K562 (cell line): ENCODE measurements at regions not wholly inside any gene's neighbourhood (a gene's known extent, or its start where the extent isn't known, plus 50 kb on each side); places are given as distances from the start of the nearest gene placed in this dataset.

Experiments
- ATAC-seq: fragments of 200-7000 bp; cut with Tn5 transposase; 3 replicates; pipeline ENCODE4 v1.9.1; 2020; ENCODE audit warnings: moderate library complexity
- BruUV-seq: library from RNA; stranded (reverse); fragments of 400-500 nt; replicated peaks from 2 replicates; lab custom pipeline; 2021; lab: Mats Ljungman, UMichigan
- CTCF ChIA-PET: fragments of 300-600 bp; formaldehyde crosslinking; extraction: SDS; loops from one replicate; lab custom pipeline; 2021; ENCODE audit warnings: low intra/inter-chr PET ratio; lab: Yijun Ruan, JAX
- POLR2A ChIA-PET: fragments of 300-600, 350-650 bp; sonication (Branson Sonifier 250); formaldehyde crosslinking; extraction: SDS; loops from one replicate; lab custom pipeline; 2021; ENCODE audit warnings: antibody characterized with exemption, inconsistent platforms; lab: Yijun Ruan, JAX
- DNase-seq, 4 experiments: peaks; one replicate each; pipeline versions ENCODE4 v3.0.0 to v3.0.0-alpha.2; 2011 to 2018; ENCODE audit warnings: low spot score in 3 of 4, mixed read lengths in 3 of 4; ENCODE audit errors: extremely low read depth in 1 of 4
- FAIRE-seq: peaks from 2 replicates; lab custom pipeline; 2011; peaks lifted over from hg19 to GRCh38; lab: Jason Lieb, UNC
- H2AFZ ChIP-seq: 2 replicates; pipeline ENCODE4 v1.6.0; 2011; ENCODE audit warnings: low read depth, low read length, control low read depth, inconsistent platforms
- H3K27ac ChIP-seq: fragments of 200-600 bp; 3 replicates; pipeline ENCODE4 v1.8.0; 2011; ENCODE audit warnings: low read depth, mild to moderate bottlenecking, control low read depth, inconsistent platforms, low read length, moderate library complexity, mixed read lengths; ENCODE audit errors: extremely low read depth
- H3K27me3 ChIP-seq, 2 experiments: fragments of 300-600 bp in 1 of 2; 2 replicates in 1 of 2; 3 replicates in 1 of 2; pipeline versions ENCODE4 v1.6.0 to v1.8.0; 2011; ENCODE audit warnings: inconsistent platforms in 2 of 2, low read length in 2 of 2, mild to moderate bottlenecking in 1 of 2, mixed read lengths in 1 of 2, moderate library complexity in 1 of 2; ENCODE audit not compliant: control insufficient read depth in 2 of 2, insufficient read depth in 2 of 2
- H3K36me3 ChIP-seq: fragments of 300-600 bp; 3 replicates; pipeline ENCODE4 v1.8.0; 2011; ENCODE audit warnings: mild to moderate bottlenecking, low read length, inconsistent platforms; ENCODE audit not compliant: control insufficient read depth, insufficient read depth
- H3K4me1 ChIP-seq, 2 experiments: fragments of 200-600 bp in 1 of 2; replicated peaks in 1 of 2; 2 replicates in 1 of 2; 3 replicates in 1 of 2; pipeline versions ENCODE4 v1.5.1 to v1.8.0; 2011; ENCODE audit warnings: inconsistent platforms in 2 of 2, low read length in 2 of 2, mild to moderate bottlenecking in 1 of 2, mixed read lengths in 1 of 2, moderate library complexity in 1 of 2; ENCODE audit not compliant: control insufficient read depth in 2 of 2, insufficient read depth in 2 of 2
- H3K4me2 ChIP-seq: 2 replicates; pipeline ENCODE4 v1.6.1; 2011; ENCODE audit warnings: low read length, control low read depth, inconsistent platforms, mixed read lengths; ENCODE audit not compliant: insufficient read depth
- H3K4me3 ChIP-seq: fragments of 200-600 bp; sonication (generic), shearing (Covaris generic); 2 replicates; pipeline ENCODE4 v1.5.1; 2016; ENCODE audit warnings: control low read depth, inconsistent platforms
- H3K79me2 ChIP-seq: fragments of 200-600 bp; 3 replicates; pipeline ENCODE4 v1.8.0; 2011; ENCODE audit warnings: low read length, inconsistent platforms; ENCODE audit not compliant: control insufficient read depth, insufficient read depth
- H3K9ac ChIP-seq, 2 experiments: 2 replicates each; pipeline versions ENCODE4 v1.6.0 to v1.6.1; 2011; ENCODE audit warnings: low read depth in 2 of 2, low read length in 2 of 2, control low read depth in 1 of 2, inconsistent platforms in 1 of 2, mild to moderate bottlenecking in 1 of 2, mixed read lengths in 1 of 2; ENCODE audit not compliant: insufficient read depth in 1 of 2
- H3K9me1 ChIP-seq: one replicate; pipeline ENCODE4 v1.6.0; 2011; ENCODE audit warnings: inconsistent platforms, mild to moderate bottlenecking, low read length, moderate library complexity; ENCODE audit not compliant: control insufficient read depth, insufficient read depth
- H3K9me3 ChIP-seq: replicated peaks from 2 replicates; pipeline ENCODE4 v1.5.1; 2011; ENCODE audit warnings: low read depth, low read length, inconsistent platforms; ENCODE audit not compliant: control insufficient read depth, insufficient read depth
- H4K20me1 ChIP-seq: replicated peaks from 2 replicates; pipeline ENCODE4 v1.6.1; 2011; ENCODE audit warnings: low read length, inconsistent platforms, mixed read lengths; ENCODE audit not compliant: control insufficient read depth, insufficient read depth
- EP400 ChIP-seq: fragments of 450-650 bp; IDR thresholded peaks from 2 replicates; pipeline ENCODE4 v1.6.1; 2017; ENCODE audit warnings: antibody characterized with exemption, mild to moderate bottlenecking, moderate library complexity
- IRF9 ChIP-seq: fragments of 450-650 bp; IDR thresholded peaks from 2 replicates; pipeline ENCODE4 v1.6.1; 2016; ENCODE audit warnings: missing biosample characterization, missing genetic modification characterization
- SMARCA5 ChIP-seq: fragments of 450-650 bp; IDR thresholded peaks from 2 replicates; pipeline ENCODE4 v1.6.1; 2016
- ZBTB34 ChIP-seq: fragments of 250-450 bp; sonication (Bioruptor Pico); IDR thresholded peaks from 2 replicates; pipeline ENCODE4 v1.8.0; 2021; ENCODE audit warnings: mild to moderate bottlenecking, moderate library complexity
- ZFP91 ChIP-seq: sonication (generic); formaldehyde crosslinking; IDR thresholded peaks from 2 replicates; pipeline ENCODE4 v1.8.0; 2022; ENCODE audit warnings: mild to moderate bottlenecking, missing genetic modification reagents
- ZNF318 ChIP-seq, 2 experiments: fragments of 450-650 bp; IDR thresholded peaks; 2 replicates each; pipeline ENCODE4 v1.6.1; 2016; ENCODE audit warnings: mild to moderate bottlenecking in 2 of 2, borderline replicate concordance in 1 of 2, low read depth in 1 of 2, moderate library complexity in 1 of 2
- ZNF586 ChIP-seq: fragments of 450-650 bp; formaldehyde crosslinking; conservative IDR thresholded peaks from 2 replicates; pipeline ENCODE4 v1.4.0; 2020; ENCODE audit warnings: mild to moderate bottlenecking, moderate library complexity
- WGBS: fragments of 100-300 bp; shearing (Covaris generic); methylation state at CpG from one replicate; pipeline ENCODE4 v1.1.6; 2016; ENCODE audit warnings: low coverage, mixed read lengths; ENCODE audit not compliant: insufficient coverage; ENCODE audit errors: missing lambda C conversion rate; 5-methylcytosine and 5-hydroxymethylcytosine counted together
- in situ Hi-C: fragments of 300-500 bp; cut with MboI; formaldehyde crosslinking; loops from 4 replicates; pipeline ENCODE4 v1.15.0; 2018; ENCODE audit warnings: inconsistent platforms, mixed read lengths
- intact Hi-C: fragments of 100-400 bp; cut with micrococcal nuclease; formaldehyde crosslinking; loops from 2 replicates; pipeline ENCODE4 v1.14.2; 2022

GRCh38 chr13:34161931-34162543 lies 344.1 kb downstream of the RFC3 start:
- H3K9ac ChIP-seq: no peak overlapping the region
- ChIA-PET CTCF (no interaction called here), POLR2A (no interaction called here)
- H3K4me1 ChIP-seq: no peaks in the 10 kb centered on the region
- H3K36me3 ChIP-seq: no peaks in the 10 kb centered on the region
- no peak for DNase-seq
- H3K27ac ChIP-seq: no peak overlapping the region
- FAIRE-seq: no peak
- 0% methylated on average over 4 of the region's 5 CpGs for WGBS
- no TSS peak for BruUV-seq
- no peak overlapping the region for H3K4me3 ChIP-seq
- H3K9me1 ChIP-seq: no peaks in the 10 kb centered on the region
- H3K79me2 ChIP-seq: no peaks in the 10 kb centered on the region
- H3K4me2 ChIP-seq: no peak overlapping the region
- ATAC-seq: no peak
- no peak overlapping the region for H2AFZ ChIP-seq
- no peaks in the 10 kb centered on the region for H3K27me3 ChIP-seq
- in situ Hi-C loops (no loop called here), intact Hi-C loops (no loop called here)
- no peaks in the 10 kb centered on the region for H3K9me3 ChIP-seq
- no peaks in the 10 kb centered on the region for H4K20me1 ChIP-seq
- no peak for TF ChIP-seq ZNF586 (CRISPR knock-in tag)
- TF ChIP-seq ZFP91: no peak
- no peak for TF ChIP-seq IRF9 (tag)
- TF ChIP-seq SMARCA5: no peak
- TF ChIP-seq EP400: no peak
- no peak for TF ChIP-seq ZNF318 (IDR thresholded peaks at IDR 0.05; ENCODE audit: borderline replicate concordance in 1 of 2, low read depth in 1 of 2)
- TF ChIP-seq ZBTB34: no peak
